ENCODE measurements at regions not wholly inside any gene's neighbourhood (a gene's known extent, or its start where the extent isn't known, plus 50 kb on each side); places are given as distances from the start of the nearest gene placed in this dataset.

DNA sequence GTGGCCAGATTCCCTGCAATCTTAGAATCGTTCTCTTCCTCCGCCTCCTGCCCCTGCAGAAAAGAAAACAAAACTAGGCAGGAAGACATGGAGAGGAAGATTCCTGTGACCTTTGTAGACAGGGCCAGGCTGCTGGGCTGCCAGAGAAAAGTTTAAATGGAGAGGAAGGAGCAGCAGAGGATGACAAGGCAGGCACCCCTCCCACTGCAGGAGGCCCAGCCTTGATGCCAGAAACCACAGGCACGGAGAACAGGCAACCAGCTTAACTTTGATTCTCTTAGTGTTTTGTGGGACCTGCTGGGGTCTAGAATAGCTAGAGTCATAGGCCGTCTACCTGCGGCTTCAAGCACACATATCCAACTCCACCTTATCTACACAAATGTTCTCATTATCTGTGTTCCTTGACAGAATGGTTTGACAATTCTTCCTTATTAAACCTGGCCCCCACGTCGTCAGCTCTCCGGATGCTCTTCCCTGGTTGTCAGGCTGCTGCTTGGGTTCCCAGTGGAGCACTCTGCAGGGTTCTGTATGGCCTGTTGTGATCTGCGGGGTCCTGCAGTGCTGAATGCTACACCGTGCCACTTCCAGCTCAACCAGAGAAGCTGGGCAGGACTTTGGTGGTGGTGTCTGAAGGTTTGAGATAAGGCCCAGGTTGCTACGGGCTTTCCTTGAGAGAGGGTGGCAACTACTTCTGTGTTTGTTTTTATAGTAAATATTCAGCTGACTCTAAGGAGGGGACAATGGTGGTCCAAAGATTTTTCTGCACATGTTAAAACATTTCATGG lies 609.5 kb downstream of the AACS start:
- no peak overlapping the region for H3K4me3 ChIP-seq (ENCODE audit: low read length)
- DNase-seq (ENCODE audit: low read depth, low spot score) = no peak

DNA sequence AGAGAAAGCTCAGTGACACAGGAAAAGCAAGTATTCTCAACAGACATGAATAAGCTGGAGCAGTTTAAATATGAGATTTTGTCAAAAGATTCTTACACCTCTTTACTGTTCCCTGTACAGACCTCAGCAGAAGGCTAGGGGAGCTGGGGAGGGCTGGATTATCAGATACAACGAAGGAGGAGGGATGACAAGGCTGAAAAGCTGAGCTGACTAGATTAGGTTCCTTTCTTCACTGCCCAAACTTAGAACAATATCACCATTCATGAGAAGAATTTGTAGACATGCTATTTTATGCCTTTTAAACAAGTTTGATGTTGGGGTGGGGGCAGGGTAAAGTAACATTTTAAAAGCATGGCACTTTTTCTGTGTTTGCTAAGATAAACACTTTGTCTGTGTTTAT lies 611.1 kb downstream of the AACS start:
- no peak for DNase-seq (ENCODE audit: low read depth, low spot score)
- no peak overlapping the region for H3K4me3 ChIP-seq (ENCODE audit: low read length)

DNA sequence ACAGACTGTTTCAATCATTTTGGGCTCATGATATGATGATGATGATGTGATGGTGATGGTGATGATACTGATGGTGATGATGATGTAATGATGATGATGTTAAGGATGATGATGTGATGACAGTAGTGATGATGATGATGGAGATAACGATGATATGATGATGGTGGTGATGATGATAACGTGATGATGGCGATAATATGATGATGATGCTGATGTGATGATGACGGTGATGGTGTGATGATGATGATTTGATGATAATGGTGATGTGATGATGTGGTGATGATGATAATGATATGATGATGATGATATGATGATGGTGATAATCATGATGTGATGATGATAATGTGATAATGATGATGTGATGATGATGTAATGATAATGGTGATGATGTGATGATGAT lies 612.6 kb downstream of the AACS start:
- DNase-seq (ENCODE audit: low read depth, low spot score) = no peak

DNA sequence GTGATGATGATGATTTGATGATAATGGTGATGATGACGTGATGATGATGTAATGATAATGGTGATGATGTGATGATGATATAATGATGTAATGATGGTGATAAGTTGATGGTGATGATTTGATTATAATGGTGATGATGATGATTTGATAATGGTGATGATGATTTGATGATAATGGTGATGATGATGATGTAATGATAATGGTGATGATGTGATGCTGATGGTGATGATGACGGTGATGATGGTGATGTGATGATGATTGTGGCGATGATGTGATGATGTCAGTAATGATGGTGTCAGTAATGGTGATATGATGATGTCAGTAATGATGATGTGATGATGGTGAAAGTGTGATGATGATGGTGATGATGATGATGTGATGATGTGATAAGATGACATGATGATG lies 613.4 kb downstream of the AACS start:
- no peak for DNase-seq (ENCODE audit: low read depth, low spot score)
- no peak overlapping the region for H3K4me3 ChIP-seq (ENCODE audit: low read length)

More for the DNA sequence above, 612.6 kb downstream of the AACS start:
- no peak overlapping the region for H3K4me3 ChIP-seq (ENCODE audit: low read length)

DNA sequence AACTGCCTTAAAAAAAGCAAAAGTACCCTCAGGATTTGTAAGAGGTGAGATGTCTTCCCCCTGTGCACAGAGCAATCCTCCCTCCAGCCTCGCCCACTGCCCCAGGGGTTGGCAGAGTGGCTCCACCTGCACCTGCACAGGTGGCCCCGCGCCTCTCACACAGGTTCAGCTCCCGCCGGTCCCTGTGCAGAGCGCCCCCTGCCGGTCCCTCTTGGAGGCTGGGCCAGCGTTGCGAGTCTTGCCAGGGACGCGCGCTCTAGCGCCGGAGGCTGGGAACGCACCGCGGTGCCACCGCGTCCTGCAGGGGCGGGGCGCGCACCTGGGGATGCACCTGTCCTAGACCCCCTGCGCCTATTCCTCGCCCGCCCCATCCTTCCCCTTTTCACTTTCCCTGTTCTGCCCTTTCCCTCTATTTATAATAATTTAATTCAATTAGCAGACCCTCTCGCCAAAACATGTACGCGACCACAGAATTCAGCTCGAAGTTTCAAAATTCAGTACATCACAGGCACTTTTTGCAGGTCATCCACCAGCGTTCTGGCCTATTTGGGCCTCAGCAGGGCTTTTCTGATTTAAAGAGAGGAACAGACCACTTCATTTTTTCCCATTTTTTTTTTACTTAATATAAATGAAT lies 618.6 kb downstream of the AACS start:
- DNase-seq (ENCODE audit: low read depth, low spot score) = peak; percentile 12

DNA sequence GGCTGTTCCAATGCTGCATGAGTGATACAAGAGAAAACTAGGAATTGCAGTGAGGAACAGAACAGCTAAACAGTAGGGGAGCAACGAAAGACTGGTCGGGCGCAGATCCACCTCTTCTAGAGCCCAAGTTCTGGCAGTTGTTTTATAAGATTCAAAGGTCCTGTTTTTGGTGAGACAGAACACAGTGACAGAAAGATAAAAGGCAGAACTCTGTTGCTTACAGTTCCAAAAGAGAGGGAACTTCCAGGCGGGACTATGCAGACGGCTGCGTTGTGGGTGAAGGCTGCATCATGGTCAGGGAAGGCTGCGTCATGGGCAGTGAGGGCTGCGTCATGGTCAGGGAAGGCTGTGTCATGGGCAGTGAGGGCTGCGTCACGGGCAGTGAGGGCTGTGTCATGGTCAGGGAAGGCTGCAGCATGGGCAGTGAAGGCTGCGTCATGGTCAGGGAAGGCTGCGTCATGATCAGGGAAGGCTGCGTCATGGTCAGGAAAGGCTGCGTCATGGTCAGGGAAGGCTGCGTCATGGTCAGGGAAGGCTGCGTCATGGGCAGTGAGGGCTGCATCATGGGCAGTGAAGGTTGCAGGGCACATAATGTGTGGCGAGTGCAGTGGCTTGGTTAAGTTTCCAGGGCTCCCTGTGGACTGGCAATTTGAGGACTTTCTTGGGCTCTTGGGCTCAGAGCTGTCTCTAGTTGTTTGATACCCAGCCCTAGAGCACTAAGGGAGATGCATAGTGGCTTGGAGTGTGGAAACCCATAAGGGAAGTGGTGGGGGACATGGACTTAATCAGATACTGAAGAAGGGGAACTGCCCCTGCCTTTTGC lies 619.9 kb downstream of the AACS start:
- no peak for DNase-seq (ENCODE audit: low read depth, low spot score)
- H3K4me3 ChIP-seq (ENCODE audit: low read length) = no peak overlapping the region

More for the DNA sequence above, 618.6 kb downstream of the AACS start:
- H3K4me3 ChIP-seq (ENCODE audit: low read length) = no peak overlapping the region

DNA sequence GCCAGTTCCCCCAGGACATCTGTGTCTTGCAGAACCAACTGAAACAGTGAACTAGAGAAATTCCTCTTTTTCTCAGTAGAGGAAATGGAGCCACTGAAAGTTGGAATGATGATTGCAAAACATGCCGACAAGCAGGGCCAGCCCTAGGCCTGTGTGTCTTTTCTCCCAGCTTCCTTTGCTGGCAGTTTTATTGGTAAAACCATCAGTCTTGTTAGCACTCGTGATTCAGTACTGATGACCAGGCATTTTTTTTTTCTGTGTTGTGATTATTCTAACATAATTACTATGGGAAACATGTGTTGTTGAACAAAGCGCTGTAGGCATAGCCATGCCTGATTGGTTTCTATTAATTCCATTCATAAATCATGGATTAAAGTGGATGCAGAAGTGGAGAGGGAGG lies 620.7 kb downstream of the AACS start:
- DNase-seq (ENCODE audit: low read depth, low spot score) = no peak
- no peak overlapping the region for H3K4me3 ChIP-seq (ENCODE audit: low read length)

DNA sequence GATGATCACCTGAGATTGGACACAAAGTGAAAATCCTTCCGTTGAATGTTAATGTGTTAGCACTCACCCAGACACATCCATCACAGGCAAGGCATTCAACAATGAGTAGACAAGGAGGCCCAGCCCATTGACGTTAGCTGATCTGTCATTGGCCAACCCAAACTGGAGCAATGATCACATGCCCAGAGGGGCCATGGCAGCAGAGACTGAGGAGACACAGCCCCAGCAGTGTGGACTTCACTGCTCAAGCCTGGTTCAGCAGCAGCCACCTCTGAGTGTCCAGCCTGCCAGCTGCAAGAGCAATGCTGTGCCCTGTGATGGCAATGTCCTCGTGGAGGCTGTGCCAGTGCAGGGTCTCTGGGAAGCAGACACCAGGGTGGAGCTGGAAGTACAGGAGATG lies 622.2 kb downstream of the AACS start:
- no peak overlapping the region for H3K4me3 ChIP-seq (ENCODE audit: low read length)
- DNase-seq (ENCODE audit: low read depth, low spot score) = no peak

DNA sequence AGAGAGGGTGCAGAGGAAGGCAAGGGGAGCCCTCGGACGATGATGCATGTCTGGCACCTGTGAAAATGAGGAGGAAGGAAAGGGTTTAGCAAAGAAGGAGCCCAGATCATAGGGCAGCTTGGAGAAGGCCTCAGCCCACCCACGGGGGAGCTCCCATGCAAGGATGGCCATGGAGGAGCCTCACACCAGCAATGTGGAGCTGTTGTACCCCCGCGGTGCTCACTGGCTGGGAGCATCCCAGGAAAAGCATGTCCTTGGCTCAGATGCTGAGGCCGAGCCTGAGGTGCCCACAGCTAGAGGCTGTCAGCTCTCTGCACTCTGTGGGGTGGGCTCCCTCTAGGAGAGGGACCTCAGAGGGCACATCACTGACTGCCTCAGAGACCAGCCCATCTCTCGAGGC lies 622.6 kb downstream of the AACS start:
- DNase-seq (ENCODE audit: low read depth, low spot score) = no peak
- H3K4me3 ChIP-seq (ENCODE audit: low read length) = no peak overlapping the region

DNA sequence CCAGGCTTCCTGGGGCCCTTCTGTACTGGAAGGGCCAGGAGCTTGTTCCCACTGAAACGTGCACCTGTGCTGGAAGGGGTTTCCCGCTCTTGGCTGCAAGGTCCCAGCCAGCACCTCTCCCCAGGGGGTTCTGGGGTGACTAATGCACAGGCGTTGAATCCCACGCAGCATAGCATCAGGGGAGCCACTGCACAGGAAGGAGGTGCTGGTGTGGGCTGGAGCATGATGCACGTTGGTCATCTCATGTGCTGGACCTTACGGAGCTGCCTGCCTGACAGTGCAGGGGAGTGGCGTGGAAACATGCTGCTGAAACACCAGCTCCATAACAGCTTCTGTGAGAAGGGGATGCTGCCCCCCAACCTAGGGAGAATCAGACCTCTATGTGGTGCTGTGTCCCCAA lies 623.0 kb downstream of the AACS start:
- DNase-seq (ENCODE audit: low read depth, low spot score) = no peak
- no peak overlapping the region for H3K4me3 ChIP-seq (ENCODE audit: low read length)

DNA sequence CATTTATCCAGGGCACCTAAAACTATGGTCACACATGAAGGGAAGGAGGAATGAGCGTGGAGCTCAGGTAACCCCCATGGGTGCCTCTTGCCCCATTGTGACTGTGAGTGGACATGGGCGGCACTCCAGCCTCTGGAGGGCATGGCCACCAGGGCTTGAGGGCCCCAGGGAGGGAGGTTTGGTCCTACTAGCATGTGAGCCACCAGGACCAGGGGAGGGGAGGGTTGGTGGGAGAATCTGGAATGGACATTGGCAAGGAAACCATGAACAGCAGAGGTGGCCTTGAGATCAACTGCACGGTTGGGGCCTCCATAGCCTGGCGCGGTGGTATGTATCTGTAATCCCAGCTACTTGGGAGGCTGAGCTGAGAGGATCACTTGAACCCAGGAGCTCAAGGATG lies 623.6 kb downstream of the AACS start:
- H3K4me3 ChIP-seq (ENCODE audit: low read length) = no peak overlapping the region
- DNase-seq (ENCODE audit: low read depth, low spot score) = no peak

DNA sequence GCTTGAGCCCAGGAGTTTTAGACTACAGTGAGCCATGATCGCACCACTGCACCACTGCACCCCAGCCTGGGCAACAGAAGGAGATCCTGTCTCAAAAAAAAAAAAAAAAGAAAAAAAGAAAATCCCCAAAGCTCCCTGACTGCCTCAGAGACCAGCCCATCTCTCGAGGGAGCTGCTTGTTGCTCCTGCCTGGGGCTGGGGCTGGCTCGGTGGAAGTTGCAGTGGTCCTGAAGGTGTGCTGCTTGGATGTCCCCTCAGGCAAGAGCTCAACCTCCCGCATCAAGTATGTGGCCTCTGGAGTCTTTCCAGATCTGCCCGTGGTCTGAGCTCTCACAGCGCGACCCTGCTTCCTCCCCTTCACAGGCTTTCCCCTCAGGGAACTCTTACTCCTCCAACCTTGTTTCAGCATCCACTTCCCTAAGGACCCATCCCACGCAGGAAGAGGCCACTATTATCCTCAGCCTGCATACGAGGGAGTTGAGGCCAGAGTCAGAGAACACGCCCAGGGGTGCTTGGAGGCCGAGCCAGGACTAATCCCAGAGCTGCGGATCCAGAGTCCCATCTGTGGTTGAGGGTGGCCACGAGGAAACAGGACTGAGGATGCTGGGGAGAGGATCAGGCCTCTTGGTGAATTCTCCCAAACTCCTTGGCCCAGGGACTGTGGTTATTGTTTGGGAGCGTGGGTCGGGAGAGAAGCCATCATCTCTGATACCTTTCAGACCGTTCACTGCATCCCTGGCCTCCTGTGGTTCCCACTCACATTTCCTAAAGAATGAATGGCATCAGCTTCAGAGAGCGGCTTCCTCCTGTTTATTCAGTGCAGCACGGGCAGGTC lies 624.6 kb downstream of the AACS start:
- no peak for DNase-seq (ENCODE audit: low read depth, low spot score)
- H3K4me3 ChIP-seq (ENCODE audit: low read length) = no peak overlapping the region

DNA sequence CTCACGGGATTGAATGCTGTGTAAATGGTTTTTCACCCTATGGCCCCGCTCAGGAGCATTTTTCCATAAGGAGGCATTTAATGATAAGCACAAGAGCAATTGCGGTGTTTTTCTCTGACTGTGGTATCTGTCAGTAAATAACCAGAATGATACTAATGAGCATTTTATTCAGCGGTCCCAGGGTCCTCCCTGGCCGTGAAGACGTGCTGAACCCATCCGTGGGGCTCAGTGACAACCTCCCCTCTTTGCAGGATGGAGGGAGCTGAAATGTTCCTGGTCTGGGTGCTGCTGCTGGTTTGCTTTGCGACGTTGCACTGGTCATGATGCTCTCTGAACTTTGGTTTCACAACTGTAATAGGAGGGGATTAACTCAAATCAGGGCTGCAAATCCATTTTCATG lies 625.6 kb downstream of the AACS start:
- DNase-seq (ENCODE audit: low read depth, low spot score) = no peak
- no peak overlapping the region for H3K4me3 ChIP-seq (ENCODE audit: low read length)

DNA sequence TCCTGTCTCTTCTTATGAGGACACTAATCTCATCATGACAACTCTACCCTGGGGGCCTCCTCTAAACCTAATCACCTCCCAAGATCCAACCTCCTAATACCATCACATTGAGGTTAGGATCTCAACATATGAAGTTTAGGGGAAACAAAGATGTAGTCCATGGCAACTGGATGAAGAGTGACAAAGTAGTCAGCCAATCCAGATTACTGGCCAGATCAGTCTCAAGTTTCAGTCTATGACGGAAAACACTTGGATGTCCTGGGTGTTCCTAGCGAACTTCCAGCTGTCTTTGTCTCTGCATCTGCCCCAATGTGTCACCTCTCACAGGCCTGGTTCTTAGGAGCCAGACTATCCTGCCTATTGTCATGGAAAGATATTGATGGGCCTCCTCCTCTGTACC lies 630.8 kb downstream of the AACS start:
- H3K4me3 ChIP-seq (ENCODE audit: low read length) = no peak overlapping the region
- no peak for DNase-seq (ENCODE audit: low read depth, low spot score)

DNA sequence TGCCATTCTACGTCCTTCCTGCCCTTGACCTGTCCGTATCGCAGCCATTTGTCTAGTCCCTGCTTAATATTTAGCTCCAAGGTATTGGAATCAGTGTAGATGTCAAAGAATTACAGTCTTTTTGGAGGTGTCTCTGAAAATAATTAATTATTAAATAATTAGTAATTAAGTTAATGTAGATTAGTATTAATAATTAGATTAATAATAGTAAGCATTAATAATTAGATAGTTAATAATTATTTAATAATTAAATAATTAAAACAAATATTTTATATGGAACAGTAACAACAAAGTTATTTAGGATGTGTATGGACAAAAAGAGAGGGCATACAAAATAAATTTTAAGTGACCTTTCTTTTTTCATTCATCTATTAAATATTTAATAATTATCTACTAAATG lies 639.6 kb downstream of the AACS start:
- no peak for DNase-seq (ENCODE audit: low read depth, low spot score)
- no peak overlapping the region for H3K4me3 ChIP-seq (ENCODE audit: low read length)

DNA sequence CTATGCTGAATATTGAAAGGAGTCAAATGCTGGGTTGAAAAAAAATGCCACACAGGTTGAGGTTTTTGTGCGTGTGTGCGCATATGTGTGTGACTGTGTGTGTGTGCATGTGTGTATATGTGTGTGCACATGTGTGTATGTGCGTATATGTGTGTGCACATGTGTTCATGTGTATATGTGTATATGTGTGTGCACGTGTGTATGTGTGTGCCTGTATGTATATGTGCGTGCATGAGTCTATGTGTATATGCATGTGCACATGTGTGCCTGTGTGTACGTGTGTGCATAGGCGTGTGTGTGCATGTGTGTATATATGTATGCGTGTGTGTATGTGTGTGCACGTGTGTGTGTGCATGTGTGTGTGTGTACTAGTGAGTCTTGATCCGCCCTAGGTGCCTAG lies 655.7 kb downstream of the AACS start:
- DNase-seq (ENCODE audit: low read depth, low spot score) = no peak
- H3K4me3 ChIP-seq (ENCODE audit: low read length) = no peak overlapping the region

DNA sequence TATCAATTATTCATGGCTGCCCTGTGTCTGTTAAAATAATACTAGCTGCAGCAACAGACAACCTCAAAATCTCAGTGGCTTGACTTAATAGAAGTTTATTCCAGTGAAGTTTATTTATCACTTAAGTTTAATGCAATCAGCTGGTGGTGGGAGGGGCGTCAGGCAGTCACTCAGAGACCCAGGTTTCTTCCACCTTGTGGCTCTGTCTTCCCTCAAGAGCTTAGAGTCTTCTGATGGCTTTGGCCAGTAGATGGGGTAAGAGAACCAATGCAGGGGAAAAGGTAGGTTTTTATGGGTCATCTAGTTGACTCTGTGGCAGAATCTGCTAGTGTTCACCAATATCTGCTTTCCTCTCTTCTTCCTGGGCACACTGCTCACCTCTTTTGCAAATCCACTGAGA lies 668.9 kb downstream of the AACS start:
- H3K4me3 ChIP-seq (ENCODE audit: low read length) = no peak overlapping the region
- no peak for DNase-seq (ENCODE audit: low read depth, low spot score)

DNA sequence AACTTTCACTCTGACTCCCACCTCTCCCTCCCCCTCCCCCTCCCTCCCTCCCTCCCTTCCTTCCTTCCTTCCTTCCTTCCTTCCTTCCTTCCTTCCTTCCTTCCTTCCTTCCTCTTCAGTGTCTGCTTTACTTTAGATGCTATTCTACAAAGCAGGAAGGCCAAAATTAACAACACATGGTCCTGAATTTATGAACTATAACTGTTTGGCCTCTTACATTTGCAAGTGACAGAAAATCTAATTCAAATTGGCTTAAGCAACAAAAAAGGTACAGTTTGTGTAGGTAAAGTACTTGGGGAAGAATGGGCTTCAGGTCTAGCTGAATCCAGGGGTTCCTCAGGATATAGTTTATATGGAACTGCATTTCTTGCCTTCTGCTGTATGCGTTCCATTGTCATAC lies 673.0 kb downstream of the AACS start:
- no peak for DNase-seq (ENCODE audit: low read depth, low spot score)
- H3K4me3 ChIP-seq (ENCODE audit: low read length) = no peak overlapping the region

DNA sequence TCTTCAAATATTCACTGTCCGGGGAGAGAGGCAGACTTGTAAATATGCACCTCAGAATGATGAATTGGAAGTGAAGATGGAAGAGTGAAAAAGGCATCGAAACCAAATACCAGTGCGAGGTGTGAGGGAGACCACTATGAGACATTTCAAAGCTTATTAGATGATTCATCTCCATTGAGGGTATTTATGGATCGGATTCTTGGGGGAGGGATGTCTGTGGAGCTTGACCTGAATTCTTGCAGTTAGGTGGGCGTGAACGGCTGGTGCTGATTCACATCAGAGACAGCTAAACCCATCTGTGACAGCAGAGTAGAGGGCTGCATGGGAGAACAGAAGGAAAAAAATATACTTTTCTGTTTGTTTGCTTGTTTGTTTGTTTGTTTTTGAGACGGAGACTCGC lies 677.2 kb downstream of the AACS start:
- DNase-seq (ENCODE audit: low read depth, low spot score) = no peak
- H3K4me3 ChIP-seq (ENCODE audit: low read length) = no peak overlapping the region

Measured in Jurkat, Clone E6-1 (cell line).